ACC112 (cell line): ENCODE measurements at regions not wholly inside any gene's neighbourhood (a gene's known extent, or its start where the extent isn't known, plus 50 kb on each side); places are given as distances from the start of the nearest gene placed in this dataset.

Source experiments
- H2AFZ ChIP-seq: fragments of 200-600 bp; sonication (generic); one replicate; pipeline ENCODE4 v1.6.0; 2017; ENCODE audit warnings: antibody characterized with exemption, low read length; ENCODE audit not compliant: unreplicated experiment
- H3K27ac ChIP-seq: fragments of 200-600 bp; sonication (generic); 2 replicates; pipeline ENCODE4 v1.5.1; 2014; ENCODE audit warnings: low read depth, mild to moderate bottlenecking, antibody characterized with exemption, low read length, moderate library complexity
- H3K27me3 ChIP-seq: fragments of 200-600 bp; sonication (generic); 2 replicates; pipeline ENCODE4 v1.6.1; 2014; ENCODE audit warnings: mild to moderate bottlenecking, antibody characterized with exemption, low read length, moderate library complexity, mixed read lengths; ENCODE audit not compliant: insufficient read depth
- H3K36me3 ChIP-seq: fragments of 200-600 bp; sonication (generic); 2 replicates; pipeline ENCODE4 v1.6.1; 2016; ENCODE audit warnings: mild to moderate bottlenecking, antibody characterized with exemption, low read length, moderate library complexity, mixed read lengths; ENCODE audit not compliant: insufficient read depth
- H3K4me1 ChIP-seq: fragments of 200-600 bp; sonication (generic); one replicate; pipeline ENCODE4 v1.6.1; 2016; ENCODE audit warnings: low read length, mixed read lengths; ENCODE audit not compliant: insufficient read depth, unreplicated experiment, control insufficient read depth
- H3K4me3 ChIP-seq: fragments of 200-600 bp; sonication (generic); 2 replicates; pipeline ENCODE4 v1.5.1; 2014; ENCODE audit warnings: mild to moderate bottlenecking, low read depth, low read length
- H3K79me2 ChIP-seq: fragments of 200-600 bp; sonication (generic); one replicate; pipeline ENCODE4 v1.6.0; 2016; ENCODE audit warnings: low read length; ENCODE audit not compliant: control insufficient read depth, unreplicated experiment, insufficient read depth

GRCh38 chr5:126198531-126198930 is 224.7 kb upstream of the GRAMD2B start:
- H3K36me3 ChIP-seq: no peaks in the 10 kb centered on the region
- H2AFZ ChIP-seq: no peak overlapping the region
- no peaks in the 10 kb centered on the region for H3K4me1 ChIP-seq
- H3K79me2 ChIP-seq: no peaks in the 10 kb centered on the region
- H3K4me3 ChIP-seq: no peak overlapping the region
- no peaks in the 10 kb centered on the region for H3K27me3 ChIP-seq
- H3K27ac ChIP-seq: no peak overlapping the region

GRCh38 chr5:126199467-126199866 is 223.7 kb upstream of the GRAMD2B start:
- no peak overlapping the region for H2AFZ ChIP-seq
- H3K27ac ChIP-seq: no peak overlapping the region
- H3K4me3 ChIP-seq: no peak overlapping the region
- H3K4me1 ChIP-seq: no peaks in the 10 kb centered on the region
- H3K79me2 ChIP-seq: no peaks in the 10 kb centered on the region
- H3K27me3 ChIP-seq: no peaks in the 10 kb centered on the region
- H3K36me3 ChIP-seq: no peaks in the 10 kb centered on the region

GRCh38 chr5:126208691-126209090 is 214.5 kb upstream of the GRAMD2B start:
- no peak overlapping the region for H3K27ac ChIP-seq
- no peak overlapping the region for H2AFZ ChIP-seq
- H3K4me1 ChIP-seq: no peaks in the 10 kb centered on the region
- H3K36me3 ChIP-seq: no peaks in the 10 kb centered on the region
- no peaks in the 10 kb centered on the region for H3K27me3 ChIP-seq
- no peaks in the 10 kb centered on the region for H3K79me2 ChIP-seq
- no peak overlapping the region for H3K4me3 ChIP-seq

- Histone ChIP-seq H3K4me3 (no peak overlapping the region), H3K36me3 (no peaks in the 10 kb centered on the region), H3K27me3 (no peaks in the 10 kb centered on the region), H3K27ac (no peak overlapping the region), H2AFZ (no peak overlapping the region), H3K4me1 (no peaks in the 10 kb centered on the region), H3K79me2 (no peaks in the 10 kb centered on the region)
Measured at GRCh38 chr5:126210955-126211354, 212.3 kb upstream of the GRAMD2B start.

- no peaks in the 10 kb centered on the region for H3K36me3 ChIP-seq
- H3K4me1 ChIP-seq: no peaks in the 10 kb centered on the region
- H2AFZ ChIP-seq: no peak overlapping the region
- H3K79me2 ChIP-seq: no peaks in the 10 kb centered on the region
- H3K4me3 ChIP-seq: no peak overlapping the region
- no peaks in the 10 kb centered on the region for H3K27me3 ChIP-seq
- H3K27ac ChIP-seq: no peak overlapping the region
Measured at GRCh38 chr5:126219616-126220015, 203.6 kb upstream of the GRAMD2B start.

GRCh38 chr5:126220725-126221124 is 202.5 kb upstream of the GRAMD2B start:
- Histone ChIP-seq H3K4me3 (no peak overlapping the region), H3K27ac (no peak overlapping the region), H3K27me3 (no peaks in the 10 kb centered on the region), H3K36me3 (no peaks in the 10 kb centered on the region), H3K79me2 (no peaks in the 10 kb centered on the region), H3K4me1 (no peaks in the 10 kb centered on the region), H2AFZ (no peak overlapping the region)

- H3K4me1 ChIP-seq: no peaks in the 10 kb centered on the region
- no peak overlapping the region for H3K4me3 ChIP-seq
- H3K27me3 ChIP-seq: no peaks in the 10 kb centered on the region
- H3K27ac ChIP-seq: no peak overlapping the region
- no peaks in the 10 kb centered on the region for H3K36me3 ChIP-seq
- H2AFZ ChIP-seq: no peak overlapping the region
- no peaks in the 10 kb centered on the region for H3K79me2 ChIP-seq
Measured at GRCh38 chr5:126228934-126229333, 194.3 kb upstream of the GRAMD2B start.

- H3K27ac ChIP-seq: no peak overlapping the region
- no peaks in the 10 kb centered on the region for H3K79me2 ChIP-seq
- H3K4me1 ChIP-seq: no peaks in the 10 kb centered on the region
- H3K36me3 ChIP-seq: no peaks in the 10 kb centered on the region
- no peak overlapping the region for H2AFZ ChIP-seq
- H3K4me3 ChIP-seq: no peak overlapping the region
- H3K27me3 ChIP-seq: no peaks in the 10 kb centered on the region
Measured at GRCh38 chr5:126233256-126233655, 190.0 kb upstream of the GRAMD2B start.

GRCh38 chr5:126234563-126235195 is 188.5 kb upstream of the GRAMD2B start:
- Histone ChIP-seq H3K27me3 (no peaks in the 10 kb centered on the region), H3K79me2 (no peaks in the 10 kb centered on the region), H3K36me3 (no peaks in the 10 kb centered on the region), H3K27ac (no peak overlapping the region), H3K4me3 (no peak overlapping the region), H2AFZ (peak overlapping the region; percentile 78), H3K4me1 (no peaks in the 10 kb centered on the region)

GRCh38 chr5:126235628-126236027 is 187.6 kb upstream of the GRAMD2B start:
- Histone ChIP-seq H2AFZ (no peak overlapping the region), H3K27ac (no peak overlapping the region), H3K79me2 (no peaks in the 10 kb centered on the region), H3K36me3 (no peaks in the 10 kb centered on the region), H3K4me1 (no peaks in the 10 kb centered on the region), H3K4me3 (no peak overlapping the region), H3K27me3 (no peaks in the 10 kb centered on the region)

- Histone ChIP-seq H3K27ac (no peak overlapping the region), H3K79me2 (no peaks in the 10 kb centered on the region), H3K4me1 (no peaks in the 10 kb centered on the region), H3K4me3 (no peak overlapping the region), H2AFZ (no peak overlapping the region), H3K27me3 (no peaks in the 10 kb centered on the region), H3K36me3 (no peaks in the 10 kb centered on the region)
Measured at GRCh38 chr5:126236994-126237393, 186.2 kb upstream of the GRAMD2B start.
